HEK293T (cell line): ENCODE measurements at regions not wholly inside any gene's neighbourhood (a gene's known extent, or its start where the extent isn't known, plus 50 kb on each side); places are given as distances from the start of the nearest gene placed in this dataset.

Source experiments
- BHLHE40 ChIP-seq: fragments of 450-650 bp; IDR thresholded peaks from 2 replicates; pipeline ENCODE4 v1.6.1; 2016; ENCODE audit warnings: mild to moderate bottlenecking, moderate library complexity, borderline replicate concordance
- CTBP1 ChIP-seq: fragments of 450-650 bp; IDR thresholded peaks from 2 replicates; pipeline ENCODE4 v1.6.1; 2016; ENCODE audit warnings: borderline replicate concordance
- ELF4 ChIP-seq: fragments of 450-650 bp; IDR thresholded peaks from 2 replicates; pipeline ENCODE4 v1.6.1; 2017; ENCODE audit warnings: antibody characterized with exemption
- FOXA1 ChIP-seq: fragments of 450-650 bp; IDR thresholded peaks from 2 replicates; pipeline ENCODE4 v1.6.1; 2016; ENCODE audit warnings: mild to moderate bottlenecking
- FOXM1 ChIP-seq: fragments of 450-650 bp; IDR thresholded peaks from 2 replicates; pipeline ENCODE4 v1.6.1; 2017; ENCODE audit warnings: mild to moderate bottlenecking, borderline replicate concordance
- L3MBTL2 ChIP-seq: fragments of 450-650 bp; conservative IDR thresholded peaks from 2 replicates; pipeline ENCODE4 v1.6.1; 2016; ENCODE audit warnings: mild to moderate bottlenecking
- NFRKB ChIP-seq: fragments of 450-650 bp; IDR thresholded peaks from 2 replicates; pipeline ENCODE4 v1.6.1; 2016; ENCODE audit warnings: mild to moderate bottlenecking, moderate library complexity
- SP1 ChIP-seq: fragments of 450-650 bp; IDR thresholded peaks from 2 replicates; pipeline ENCODE4 v1.6.1; 2017
- SUZ12 ChIP-seq: fragments of 450-650 bp; IDR thresholded peaks from 2 replicates; pipeline ENCODE4 v1.6.1; 2016; ENCODE audit warnings: mild to moderate bottlenecking
- TARDBP ChIP-seq: fragments of 450-650 bp; IDR thresholded peaks from 2 replicates; pipeline ENCODE4 v1.6.1; 2016
- ZNF384 ChIP-seq: fragments of 450-650 bp; IDR thresholded peaks from 2 replicates; pipeline ENCODE4 v1.6.1; 2016
- TF ChIP-seq, protein P1 (sequence below): fragments of 450-650 bp; IDR thresholded peaks from 2 replicates; pipeline ENCODE4 v1.6.1; 2016

DNA sequence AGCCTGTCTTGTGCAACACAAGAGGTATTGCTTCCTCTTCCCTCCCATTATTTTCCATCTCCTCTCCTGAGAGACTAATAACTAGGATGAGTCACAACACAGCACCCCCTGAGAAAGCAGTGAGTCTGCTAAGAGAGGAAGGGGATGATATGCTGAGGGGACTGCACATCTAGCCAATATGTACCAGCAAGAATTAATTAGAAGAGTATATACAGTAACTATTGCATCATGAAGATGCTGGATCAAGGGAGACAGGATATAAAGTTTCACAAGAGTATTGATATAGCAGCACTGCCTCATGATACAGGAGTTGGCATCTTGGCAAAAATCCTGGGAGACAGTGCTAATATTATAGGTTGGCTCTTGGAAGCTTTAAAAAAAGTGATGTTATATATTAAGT lies 289.9 kb upstream of the RBMS1 start:
- TF ChIP-seq SUZ12, result no peak
- TF ChIP-seq SP1, result no peak
- TF ChIP-seq ZNF384, result no peak
- TF ChIP-seq ELF4, result no peak
- no peak for TF ChIP-seq CTBP1
- no peak for TF ChIP-seq L3MBTL2
- TF ChIP-seq BHLHE40, result no peak
- TF ChIP-seq FOXA1, result no peak
- TF ChIP-seq TARDBP, result no peak
- TF ChIP-seq, protein P1, sequence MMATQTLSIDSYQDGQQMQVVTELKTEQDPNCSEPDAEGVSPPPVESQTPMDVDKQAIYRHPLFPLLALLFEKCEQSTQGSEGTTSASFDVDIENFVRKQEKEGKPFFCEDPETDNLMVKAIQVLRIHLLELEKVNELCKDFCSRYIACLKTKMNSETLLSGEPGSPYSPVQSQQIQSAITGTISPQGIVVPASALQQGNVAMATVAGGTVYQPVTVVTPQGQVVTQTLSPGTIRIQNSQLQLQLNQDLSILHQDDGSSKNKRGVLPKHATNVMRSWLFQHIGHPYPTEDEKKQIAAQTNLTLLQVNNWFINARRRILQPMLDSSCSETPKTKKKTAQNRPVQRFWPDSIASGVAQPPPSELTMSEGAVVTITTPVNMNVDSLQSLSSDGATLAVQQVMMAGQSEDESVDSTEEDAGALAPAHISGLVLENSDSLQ, result no peak
- no peak for TF ChIP-seq FOXM1
- TF ChIP-seq NFRKB, result no peak
